HCT116 (cell line): ENCODE measurements at regions not wholly inside any gene's neighbourhood (a gene's known extent, or its start where the extent isn't known, plus 50 kb on each side); places are given as distances from the start of the nearest gene placed in this dataset.

ENCODE experiments used
- ATAC-seq: fragments of 200-7000 bp; cut with Tn5 transposase; 2 replicates; pipeline ENCODE4 v1.9.1; 2020; ENCODE audit warnings: mild to moderate bottlenecking, moderate library complexity
- BruUV-seq: library from RNA; stranded (reverse); fragments of 400-500 nt; replicated peaks from 2 replicates; lab custom pipeline; 2021; lab: Mats Ljungman, UMichigan
- CTCF ChIA-PET: fragments of 300-600 bp; sonication (Branson Sonifier 250); formaldehyde crosslinking; loops from one replicate; lab custom pipeline; 2021; ENCODE audit warnings: antibody characterized with exemption; lab: Charles Lee
- POLR2A ChIA-PET: fragments of 300-600, 350-600 bp; sonication (Branson Sonifier 250); formaldehyde crosslinking; loops from one replicate; lab custom pipeline; 2021; ENCODE audit warnings: antibody characterized with exemption; lab: Charles Lee
- RAD21 ChIA-PET, 2 experiments: fragments of 300-600 bp; sonication (Branson Sonifier 250); formaldehyde crosslinking; loops; one replicate each; lab custom pipeline; 2023; ENCODE audit warnings: low total read pairs in 2 of 2; ENCODE audit not compliant: uncharacterized antibody in 2 of 2, unreplicated experiment in 2 of 2, low non-redundant PET in 1 of 2; lab: Charles Lee
- DNase-seq: peaks from one replicate; pipeline ENCODE4 v3.0.0-alpha.2; 2010; ENCODE audit warnings: low read depth, low spot score
- H2AFZ ChIP-seq: fragments of 200-600 bp; shearing (Covaris generic), sonication (generic); 2 replicates; pipeline ENCODE4 v1.6.1; 2017; ENCODE audit warnings: low read depth, mixed run types, mixed read lengths, antibody characterized with exemption, low read length; ENCODE audit not compliant: poor library complexity, severe bottlenecking
- H3K27ac ChIP-seq: 2 replicates; pipeline ENCODE4 v1.5.1; 2012; ENCODE audit warnings: low read depth, low read length
- H3K27me3 ChIP-seq: fragments of 200-600 bp; sonication (generic); 2 replicates; pipeline ENCODE4 v1.6.1; 2016; ENCODE audit warnings: mixed run types, low read length, mixed read lengths; ENCODE audit not compliant: insufficient read depth
- H3K36me3 ChIP-seq, 2 experiments: fragments of 200-500 bp in 1 of 2; fragments of 200-600 bp in 1 of 2; sonication (Bioruptor generic) in 1 of 2; sonication (generic) in 1 of 2; 2 replicates each; pipeline versions ENCODE4 v1.5.1 to v1.6.1; 2014 to 2016; ENCODE audit warnings: low read length in 2 of 2, inconsistent platforms in 1 of 2, mixed read lengths in 1 of 2, mixed run types in 1 of 2; ENCODE audit not compliant: insufficient read depth in 2 of 2, control insufficient read depth in 1 of 2
- H3K4me1 ChIP-seq, 2 experiments: fragments of 200-600 bp in 1 of 2; sonication (generic) in 1 of 2; 2 replicates each; pipeline versions ENCODE4 v1.5.1 to v1.6.1; 2012 to 2017; ENCODE audit warnings: low read length in 2 of 2, inconsistent platforms in 1 of 2, mild to moderate bottlenecking in 1 of 2, mixed read lengths in 1 of 2, mixed run types in 1 of 2, moderate library complexity in 1 of 2; ENCODE audit not compliant: insufficient read depth in 2 of 2, control insufficient read depth in 1 of 2
- H3K4me2 ChIP-seq: fragments of 200-600 bp; sonication (generic); 2 replicates; pipeline ENCODE4 v1.6.1; 2017; ENCODE audit warnings: mixed run types, low read length, mixed read lengths
- H3K4me3 ChIP-seq, 2 experiments: fragments of 200-600 bp in 1 of 2; sonication (generic) in 1 of 2; replicated peaks in 1 of 2; 2 replicates each; pipeline ENCODE4 v1.5.1; 2011 to 2016; ENCODE audit warnings: low read length in 2 of 2, control low read depth in 1 of 2, low read depth in 1 of 2, mild to moderate bottlenecking in 1 of 2, mixed read lengths in 1 of 2, mixed run types in 1 of 2
- H3K79me2 ChIP-seq: fragments of 200-600 bp; sonication (generic); 2 replicates; pipeline ENCODE4 v1.6.1; 2017; ENCODE audit warnings: mild to moderate bottlenecking, mixed run types, low read length, moderate library complexity, mixed read lengths; ENCODE audit not compliant: insufficient read depth
- H3K9ac ChIP-seq: fragments of 200-600 bp; sonication (generic); 2 replicates; pipeline ENCODE4 v1.6.1; 2016; ENCODE audit warnings: low read length, mixed read lengths
- H3K9me2 ChIP-seq: fragments of 200-600 bp; sonication (generic), shearing (Covaris generic); 2 replicates; pipeline ENCODE4 v1.6.1; 2017; ENCODE audit warnings: mixed run types, mild to moderate bottlenecking, moderate library complexity; ENCODE audit not compliant: insufficient read depth
- H3K9me3 ChIP-seq, 2 experiments: fragments of 200-500 bp in 1 of 2; fragments of 200-600 bp in 1 of 2; sonication (Bioruptor generic) in 1 of 2; sonication (generic) in 1 of 2; 2 replicates each; pipeline ENCODE4 v1.6.1; 2014 to 2017; ENCODE audit warnings: low read length in 2 of 2, mixed read lengths in 2 of 2, inconsistent platforms in 1 of 2, low read depth in 1 of 2, mild to moderate bottlenecking in 1 of 2, mixed run types in 1 of 2, moderate library complexity in 1 of 2; ENCODE audit not compliant: control insufficient read depth in 1 of 2, insufficient read depth in 1 of 2
- H4K20me1 ChIP-seq: fragments of 200-600 bp; sonication (generic), shearing (Covaris generic); 2 replicates; pipeline ENCODE4 v1.6.1; 2017; ENCODE audit warnings: mixed run types, mild to moderate bottlenecking, moderate library complexity; ENCODE audit not compliant: insufficient read depth
- CEBPB ChIP-seq: IDR thresholded peaks from 2 replicates; pipeline ENCODE4 v1.6.1; 2012; ENCODE audit warnings: low read depth
- EGR1 ChIP-seq: IDR thresholded peaks from 2 replicates; pipeline ENCODE4 v1.6.1; 2012; ENCODE audit warnings: low read depth
- EZH2phosphoT487 ChIP-seq: fragments of 200-600 bp; IDR thresholded peaks from 2 replicates; pipeline ENCODE4 v1.6.1; 2018; ENCODE audit warnings: antibody characterized with exemption, borderline replicate concordance
- FOSL1 ChIP-seq: IDR thresholded peaks from 2 replicates; pipeline ENCODE4 v1.6.1; 2012; ENCODE audit warnings: low read depth
- RAD21 ChIP-seq: IDR thresholded peaks from 2 replicates; pipeline ENCODE4 v1.6.1; 2012; ENCODE audit warnings: low read depth, mild to moderate bottlenecking
- SIN3A ChIP-seq: IDR thresholded peaks from 2 replicates; pipeline ENCODE4 v1.6.1; 2012; ENCODE audit warnings: low read depth
- YY1 ChIP-seq: IDR thresholded peaks from 2 replicates; pipeline ENCODE4 v1.6.1; 2011; ENCODE audit warnings: low read length, low read depth, moderate library complexity, mild to moderate bottlenecking; ENCODE audit not compliant: insufficient replicate concordance; ENCODE audit errors: extremely low read depth
- ZFX ChIP-seq: fragments of 450-650 bp; IDR thresholded peaks from 2 replicates; pipeline ENCODE4 v1.6.1; 2017
- ZNF274 ChIP-seq: fragments of 200-500 bp; sonication (Bioruptor generic); IDR thresholded peaks from 2 replicates; pipeline ENCODE4 v1.6.1; 2014; ENCODE audit warnings: mild to moderate bottlenecking, low read depth, low read length, inconsistent platforms
- intact Hi-C: fragments of 100-400 bp; cut with micrococcal nuclease; formaldehyde crosslinking; loops from 2 replicates; pipeline ENCODE4 v1.10.0; 2022
- TF ChIP-seq, protein P1 (sequence below): IDR thresholded peaks from 2 replicates; pipeline ENCODE4 v1.6.1; 2012; ENCODE audit warnings: low read depth

DNA sequence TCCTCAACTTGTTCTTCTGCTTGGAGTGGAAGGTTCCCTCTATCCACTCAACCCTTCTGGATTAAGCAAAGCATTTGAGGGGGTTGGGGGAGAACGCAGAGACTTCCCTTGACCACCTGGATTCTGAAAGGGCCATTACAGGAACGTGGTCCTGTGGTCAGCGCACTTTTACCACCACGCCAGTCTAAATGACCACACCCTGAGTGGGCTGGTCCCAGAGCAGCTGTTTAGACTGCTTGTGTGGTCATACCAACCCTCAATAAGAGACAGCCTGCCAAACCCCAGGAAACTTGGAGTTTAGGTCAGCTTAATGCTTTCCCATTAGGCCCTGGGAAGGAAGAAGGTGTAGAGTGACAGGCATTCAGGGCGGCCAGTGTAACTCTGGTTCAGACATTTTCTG is 165.5 kb upstream of the ATP2B1 start:
- intact Hi-C loops, result no loop called here
- TF ChIP-seq CEBPB, result no peak
- no peak for TF ChIP-seq ZNF274
- no peak for TF ChIP-seq ZFX
- TF ChIP-seq RAD21, result no peak
- no peak for TF ChIP-seq SIN3A
- TF ChIP-seq, protein P1, sequence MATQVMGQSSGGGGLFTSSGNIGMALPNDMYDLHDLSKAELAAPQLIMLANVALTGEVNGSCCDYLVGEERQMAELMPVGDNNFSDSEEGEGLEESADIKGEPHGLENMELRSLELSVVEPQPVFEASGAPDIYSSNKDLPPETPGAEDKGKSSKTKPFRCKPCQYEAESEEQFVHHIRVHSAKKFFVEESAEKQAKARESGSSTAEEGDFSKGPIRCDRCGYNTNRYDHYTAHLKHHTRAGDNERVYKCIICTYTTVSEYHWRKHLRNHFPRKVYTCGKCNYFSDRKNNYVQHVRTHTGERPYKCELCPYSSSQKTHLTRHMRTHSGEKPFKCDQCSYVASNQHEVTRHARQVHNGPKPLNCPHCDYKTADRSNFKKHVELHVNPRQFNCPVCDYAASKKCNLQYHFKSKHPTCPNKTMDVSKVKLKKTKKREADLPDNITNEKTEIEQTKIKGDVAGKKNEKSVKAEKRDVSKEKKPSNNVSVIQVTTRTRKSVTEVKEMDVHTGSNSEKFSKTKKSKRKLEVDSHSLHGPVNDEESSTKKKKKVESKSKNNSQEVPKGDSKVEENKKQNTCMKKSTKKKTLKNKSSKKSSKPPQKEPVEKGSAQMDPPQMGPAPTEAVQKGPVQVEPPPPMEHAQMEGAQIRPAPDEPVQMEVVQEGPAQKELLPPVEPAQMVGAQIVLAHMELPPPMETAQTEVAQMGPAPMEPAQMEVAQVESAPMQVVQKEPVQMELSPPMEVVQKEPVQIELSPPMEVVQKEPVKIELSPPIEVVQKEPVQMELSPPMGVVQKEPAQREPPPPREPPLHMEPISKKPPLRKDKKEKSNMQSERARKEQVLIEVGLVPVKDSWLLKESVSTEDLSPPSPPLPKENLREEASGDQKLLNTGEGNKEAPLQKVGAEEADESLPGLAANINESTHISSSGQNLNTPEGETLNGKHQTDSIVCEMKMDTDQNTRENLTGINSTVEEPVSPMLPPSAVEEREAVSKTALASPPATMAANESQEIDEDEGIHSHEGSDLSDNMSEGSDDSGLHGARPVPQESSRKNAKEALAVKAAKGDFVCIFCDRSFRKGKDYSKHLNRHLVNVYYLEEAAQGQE, result no peak
- no peak for TF ChIP-seq YY1
- no peak for TF ChIP-seq FOSL1
- no peak for TF ChIP-seq EZH2phosphoT487
- TF ChIP-seq EGR1, result no peak
- H3K4me3 ChIP-seq, result no peak overlapping the region
- H3K9me3 ChIP-seq, result no peaks in the 10 kb centered on the region
- no peaks in the 10 kb centered on the region for H3K36me3 ChIP-seq
- no TSS peak for BruUV-seq
- ChIA-PET RAD21 (no interaction called here), POLR2A (no interaction called here), CTCF (no interaction called here)
- H3K79me2 ChIP-seq, result no peaks in the 10 kb centered on the region
- no peak overlapping the region for H3K4me2 ChIP-seq
- no peak overlapping the region for H2AFZ ChIP-seq
- no peaks in the 10 kb centered on the region; the same call in 1 of the 2 replicates for H3K9me2 ChIP-seq
- H3K9ac ChIP-seq, result no peak overlapping the region
- no peak overlapping the region for H3K27ac ChIP-seq
- ATAC-seq (no peak), DNase-seq (no peak)
- H3K27me3 ChIP-seq, result no peaks in the 10 kb centered on the region
- no peaks in the 10 kb centered on the region for H3K4me1 ChIP-seq
- H4K20me1 ChIP-seq, result no peaks in the 10 kb centered on the region
